ENCODE measurements at regions not wholly inside any gene's neighbourhood (a gene's known extent, or its start where the extent isn't known, plus 50 kb on each side); places are given as distances from the start of the nearest gene placed in this dataset.

GRCh38 chr18:51957001-51957400 is 383.0 kb upstream of the DCC start:
- TF ChIP-seq CTCF (IDR thresholded peaks at IDR 0.05 in 2 of 3, conservative IDR thresholded peaks at IDR 0.05 in 1 of 3; ENCODE audit: borderline replicate concordance in 1 of 3, insufficient read depth in 1 of 3, low read depth in 2 of 3, low read length in 2 of 3) = no peak
- TF ChIP-seq, protein P1, sequence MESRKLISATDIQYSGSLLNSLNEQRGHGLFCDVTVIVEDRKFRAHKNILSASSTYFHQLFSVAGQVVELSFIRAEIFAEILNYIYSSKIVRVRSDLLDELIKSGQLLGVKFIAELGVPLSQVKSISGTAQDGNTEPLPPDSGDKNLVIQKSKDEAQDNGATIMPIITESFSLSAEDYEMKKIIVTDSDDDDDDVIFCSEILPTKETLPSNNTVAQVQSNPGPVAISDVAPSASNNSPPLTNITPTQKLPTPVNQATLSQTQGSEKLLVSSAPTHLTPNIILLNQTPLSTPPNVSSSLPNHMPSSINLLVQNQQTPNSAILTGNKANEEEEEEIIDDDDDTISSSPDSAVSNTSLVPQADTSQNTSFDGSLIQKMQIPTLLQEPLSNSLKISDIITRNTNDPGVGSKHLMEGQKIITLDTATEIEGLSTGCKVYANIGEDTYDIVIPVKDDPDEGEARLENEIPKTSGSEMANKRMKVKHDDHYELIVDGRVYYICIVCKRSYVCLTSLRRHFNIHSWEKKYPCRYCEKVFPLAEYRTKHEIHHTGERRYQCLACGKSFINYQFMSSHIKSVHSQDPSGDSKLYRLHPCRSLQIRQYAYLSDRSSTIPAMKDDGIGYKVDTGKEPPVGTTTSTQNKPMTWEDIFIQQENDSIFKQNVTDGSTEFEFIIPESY (IDR thresholded peaks at IDR 0.05; ENCODE audit: extremely low read depth, insufficient replicate concordance, low read length) = no peak
- TF ChIP-seq POLR2A (IDR thresholded peaks at IDR 0.05; ENCODE audit: borderline replicate concordance, extremely low read depth, insufficient read depth, insufficient read length) = no peak
- no peak for TF ChIP-seq EZH2phosphoT487 (IDR thresholded peaks at IDR 0.05; ENCODE audit: borderline replicate concordance)
- TF ChIP-seq ATF3 (IDR thresholded peaks at IDR 0.05) = no peak
- no peak for TF ChIP-seq REST (IDR thresholded peaks at IDR 0.05; ENCODE audit: low read depth)
- TF ChIP-seq POLR2AphosphoS5 (IDR thresholded peaks at IDR 0.05; ENCODE audit: low read depth, low read length) = no peak
- TF ChIP-seq, protein P2, sequence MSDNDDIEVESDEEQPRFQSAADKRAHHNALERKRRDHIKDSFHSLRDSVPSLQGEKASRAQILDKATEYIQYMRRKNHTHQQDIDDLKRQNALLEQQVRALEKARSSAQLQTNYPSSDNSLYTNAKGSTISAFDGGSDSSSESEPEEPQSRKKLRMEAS (IDR thresholded peaks at IDR 0.05) = no peak
- TF ChIP-seq SRF (IDR thresholded peaks at IDR 0.05; ENCODE audit: low read depth) = no peak
- TF ChIP-seq ZNF274 (IDR thresholded peaks at IDR 0.05; ENCODE audit: low read depth, low read length) = no peak
- TF ChIP-seq JUND (IDR thresholded peaks at IDR 0.05) = no peak
- TF ChIP-seq SIN3A (IDR thresholded peaks at IDR 0.05; ENCODE audit: low read depth) = no peak

All from HCT116 (cell line).